ENCODE measurements at regions not wholly inside any gene's neighbourhood (a gene's known extent, or its start where the extent isn't known, plus 50 kb on each side); places are given as distances from the start of the nearest gene placed in this dataset.
"Not testable (repeated sequence)": the region's sequence is repeated elsewhere in the genome, so short reads cannot be mapped to it uniquely, and the experiment has no call there.

GRCh38 chr2:40030456-40030975 lies 251.5 kb upstream of the THUMPD2 start:
- no peak overlapping the region for H3K4me3 ChIP-seq (ENCODE audit: low read depth, poor library complexity, severe bottlenecking)
- no peak for TF ChIP-seq CTCF (IDR thresholded peaks at IDR 0.05)
- TF ChIP-seq POLR2A (IDR thresholded peaks at IDR 0.05): no peak
- 92 to 98% methylated on average over 2 of the region's 2 CpGs for WGBS, 2 donors
- intact Hi-C loops (cut with DNase I; ENCODE audit: low total_unique reads): no loop called here
- no peak for DNase-seq (ENCODE audit: low spot score in 2 of 2)

GRCh38 chr2:40028792-40029488 lies 249.9 kb upstream of the THUMPD2 start:
- intact Hi-C loops (cut with DNase I; ENCODE audit: low total_unique reads): no loop called here
- no peak overlapping the region for H3K4me3 ChIP-seq (ENCODE audit: low read depth, poor library complexity, severe bottlenecking)
- 80 to 90% methylated on average over 1 of the region's 1 CpG for WGBS, 2 donors
- TF ChIP-seq CTCF (IDR thresholded peaks at IDR 0.05): no peak
- TF ChIP-seq POLR2A (IDR thresholded peaks at IDR 0.05): no peak
- no peak for DNase-seq (ENCODE audit: low spot score in 2 of 2)

- no peak for DNase-seq (ENCODE audit: low spot score in 2 of 2)
- TF ChIP-seq POLR2A (IDR thresholded peaks at IDR 0.05): no peak
- no peak for TF ChIP-seq CTCF (IDR thresholded peaks at IDR 0.05)
- 72 to 79% methylated on average over 1 of the region's 1 CpG for WGBS, 2 donors
- no peak overlapping the region for H3K4me3 ChIP-seq (ENCODE audit: low read depth, poor library complexity, severe bottlenecking)
- intact Hi-C loops (cut with DNase I; ENCODE audit: low total_unique reads): no loop called here
Measured at GRCh38 chr2:40027968-40028367, 248.9 kb upstream of the THUMPD2 start.

- intact Hi-C loops (cut with DNase I; ENCODE audit: low total_unique reads); H3K4me3 ChIP-seq (ENCODE audit: low read depth, poor library complexity, severe bottlenecking); DNase-seq (ENCODE audit: low spot score in 2 of 2): not testable (repeated sequence)
- 87 to 90% methylated on average over 3 of the region's 3 CpGs for WGBS, 2 donors
Measured at GRCh38 chr2:40025276-40025675, 246.2 kb upstream of the THUMPD2 start.

- no peak overlapping the region for H3K4me3 ChIP-seq (ENCODE audit: low read depth, poor library complexity, severe bottlenecking)
- intact Hi-C loops (cut with DNase I; ENCODE audit: low total_unique reads): no loop called here
- WGBS, 2 donors: 96 to 100% methylated on average over 1 of the region's 1 CpG
- TF ChIP-seq CTCF (IDR thresholded peaks at IDR 0.05): no peak
- no peak for TF ChIP-seq POLR2A (IDR thresholded peaks at IDR 0.05)
- DNase-seq (ENCODE audit: low spot score in 2 of 2): no peak
Measured at GRCh38 chr2:40020997-40021396, 241.9 kb upstream of the THUMPD2 start.

GRCh38 chr2:40016151-40016885 lies 237.3 kb upstream of the THUMPD2 start:
- WGBS, 2 donors: 72 to 77% methylated on average over 1 of the region's 1 CpG

GRCh38 chr2:40013962-40014361 lies 234.9 kb upstream of the THUMPD2 start:
- DNase-seq (ENCODE audit: low spot score in 2 of 2); H3K4me3 ChIP-seq (ENCODE audit: low read depth, poor library complexity, severe bottlenecking); intact Hi-C loops (cut with DNase I; ENCODE audit: low total_unique reads): not testable (repeated sequence)
- 88 to 94% methylated on average over 16 to 17 of the region's 17 CpGs for WGBS, 2 donors

More at GRCh38 chr2:40016151-40016885, 237.3 kb upstream of the THUMPD2 start:
- TF ChIP-seq POLR2A (IDR thresholded peaks at IDR 0.05) (no peak), CTCF (IDR thresholded peaks at IDR 0.05) (no peak)
- intact Hi-C loops (cut with DNase I; ENCODE audit: low total_unique reads): no loop called here
- H3K4me3 ChIP-seq (ENCODE audit: low read depth, poor library complexity, severe bottlenecking): no peak overlapping the region
- DNase-seq (ENCODE audit: low spot score in 2 of 2): no peak
